GM23248 (cell line): ENCODE measurements at regions not wholly inside any gene's neighbourhood (a gene's known extent, or its start where the extent isn't known, plus 50 kb on each side); places are given as distances from the start of the nearest gene placed in this dataset.

Source experiments
- EZH2 ChIP-seq: fragments of 200-600 bp; sonication (generic); IDR thresholded peaks from 2 replicates; pipeline ENCODE4 v1.6.1; 2018; ENCODE audit warnings: antibody characterized with exemption, mild to moderate bottlenecking; ENCODE audit not compliant: insufficient read depth, poor library complexity, severe bottlenecking
- EZH2phosphoT487 ChIP-seq: fragments of 200-600 bp; sonication (generic); IDR thresholded peaks from 2 replicates; pipeline ENCODE4 v1.6.1; 2018; ENCODE audit warnings: antibody characterized with exemption, moderate library complexity, mild to moderate bottlenecking, low read depth; ENCODE audit not compliant: insufficient read depth

DNA sequence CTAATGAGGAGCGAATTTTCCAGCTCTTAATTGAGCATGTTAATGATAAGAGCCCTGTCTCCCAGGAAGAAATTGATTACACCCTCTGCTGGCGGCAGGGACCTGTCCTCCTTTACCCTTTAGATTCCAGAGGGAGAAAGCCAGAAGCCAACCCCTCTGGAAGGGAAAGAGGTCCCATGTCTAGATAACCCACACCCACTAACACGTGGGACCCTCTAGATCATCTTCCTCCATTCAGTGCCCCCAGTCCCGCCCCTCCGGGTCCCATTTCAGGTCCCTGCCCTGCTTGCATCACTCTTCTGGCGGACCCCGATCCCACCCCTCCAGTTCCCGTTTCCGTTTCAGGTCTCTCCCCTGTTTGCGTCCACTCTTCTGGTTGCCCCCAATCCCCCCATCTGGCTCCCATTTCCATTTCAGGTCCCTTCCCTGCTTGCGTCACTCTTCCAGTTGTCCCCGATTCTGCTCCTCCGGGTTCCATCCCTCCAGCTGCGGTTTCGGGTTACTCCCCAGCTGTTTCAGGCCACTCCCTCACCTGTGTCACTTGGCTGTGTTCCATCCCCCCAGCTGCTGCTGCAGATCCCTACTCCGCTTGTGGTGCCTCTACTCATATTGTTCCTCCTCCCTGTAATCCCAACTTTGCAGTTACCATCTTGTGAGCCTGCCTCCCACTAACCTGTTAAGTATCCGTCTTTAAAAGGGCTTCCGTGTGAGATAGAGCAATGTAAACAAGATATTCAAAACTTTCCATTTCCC is 202.4 kb downstream of the SH2D4B start:
- TF ChIP-seq EZH2phosphoT487 (no peak), EZH2 (no peak)
